Mesodermal cell (in vitro differentiated cells): ENCODE measurements at regions not wholly inside any gene's neighbourhood (a gene's known extent, or its start where the extent isn't known, plus 50 kb on each side); places are given as distances from the start of the nearest gene placed in this dataset.

Experiments used
- H3K27ac ChIP-seq: 2 replicates; pipeline ENCODE4 v1.7.0; 2013; ENCODE audit warnings: mild to moderate bottlenecking, low read depth, low read length, moderate library complexity; ENCODE audit not compliant: severe bottlenecking
- H3K36me3 ChIP-seq: 2 replicates; pipeline ENCODE4 v1.7.1; 2013; ENCODE audit warnings: mild to moderate bottlenecking, low read length, moderate library complexity; ENCODE audit not compliant: control insufficient read depth, insufficient read depth
- H3K4me1 ChIP-seq: one replicate; pipeline ENCODE4 v1.7.1; 2013; ENCODE audit warnings: mild to moderate bottlenecking, low read length; ENCODE audit not compliant: insufficient read depth, control insufficient read depth, poor library complexity, severe bottlenecking
- H3K4me3 ChIP-seq: 2 replicates; pipeline ENCODE4 v1.7.0; 2013; ENCODE audit warnings: low read length, control low read depth, mild to moderate bottlenecking; ENCODE audit not compliant: insufficient read depth, poor library complexity, severe bottlenecking; ENCODE audit errors: extremely low read depth
- H3K9me3 ChIP-seq: 2 replicates; pipeline ENCODE4 v1.7.1; 2013; ENCODE audit warnings: mild to moderate bottlenecking, low read length, moderate library complexity; ENCODE audit not compliant: control insufficient read depth
- WGBS, 2 experiments: methylation state at CpG; one replicate each; pipeline ENCODE4 v1.1.5; 2013; ENCODE audit warnings: missing lambda C conversion rate in 2 of 2; ENCODE audit not compliant: insufficient coverage in 2 of 2; 5-methylcytosine and 5-hydroxymethylcytosine counted together

GRCh38 chr21:18869104-18869503 lies 465.5 kb upstream of the TMPRSS15 start:
- Histone ChIP-seq H3K4me3 (no peak overlapping the region), H3K9me3 (no peaks in the 10 kb centered on the region), H3K4me1 (no peaks in the 10 kb centered on the region), H3K36me3 (no peaks in the 10 kb centered on the region), H3K27ac (no peak overlapping the region)
- no CpG with 5 or more reads among the region's 1 CpG for WGBS, 2 experiments

GRCh38 chr21:18877917-18878316 lies 474.3 kb upstream of the TMPRSS15 start:
- Histone ChIP-seq H3K4me1 (no peaks in the 10 kb centered on the region), H3K4me3 (no peak overlapping the region), H3K27ac (no peak overlapping the region), H3K36me3 (no peaks in the 10 kb centered on the region), H3K9me3 (peaks cover 13% of the 10 kb centered on the region)
- WGBS, 2 experiments, result 74 to 87% methylated on average over 6 of the region's 9 CpGs

GRCh38 chr21:18887922-18888602 lies 484.5 kb upstream of the TMPRSS15 start:
- 86 to 100% methylated on average over 1 of the region's 4 CpGs for WGBS, 2 experiments
- Histone ChIP-seq H3K4me1 (no peaks in the 10 kb centered on the region), H3K27ac (no peak overlapping the region), H3K36me3 (no peaks in the 10 kb centered on the region), H3K9me3 (no peaks in the 10 kb centered on the region), H3K4me3 (no peak overlapping the region)

- no CpG with 5 or more reads among the region's 2 CpGs for WGBS, 2 experiments
- Histone ChIP-seq H3K9me3 (no peaks in the 10 kb centered on the region), H3K4me3 (no peak overlapping the region), H3K27ac (no peak overlapping the region), H3K36me3 (no peaks in the 10 kb centered on the region), H3K4me1 (no peaks in the 10 kb centered on the region)
Observed at GRCh38 chr21:18893406-18893805, 489.8 kb upstream of the TMPRSS15 start.

GRCh38 chr21:18894387-18894786 lies 490.8 kb upstream of the TMPRSS15 start:
- no peak overlapping the region for H3K27ac ChIP-seq
- no peak overlapping the region for H3K4me3 ChIP-seq
- H3K9me3 ChIP-seq, result no peaks in the 10 kb centered on the region
- no CpG with 5 or more reads among the region's 1 CpG for WGBS, 2 experiments
- no peaks in the 10 kb centered on the region for H3K36me3 ChIP-seq
- H3K4me1 ChIP-seq, result no peaks in the 10 kb centered on the region

- Histone ChIP-seq H3K36me3 (no peaks in the 10 kb centered on the region), H3K27ac (no peak overlapping the region), H3K9me3 (no peaks in the 10 kb centered on the region), H3K4me1 (no peaks in the 10 kb centered on the region), H3K4me3 (no peak overlapping the region)
Observed at GRCh38 chr21:18899261-18899660, 495.7 kb upstream of the TMPRSS15 start.

GRCh38 chr21:18902660-18903059 lies 499.1 kb upstream of the TMPRSS15 start:
- Histone ChIP-seq H3K36me3 (no peaks in the 10 kb centered on the region), H3K4me3 (no peak overlapping the region), H3K27ac (no peak overlapping the region), H3K4me1 (no peaks in the 10 kb centered on the region), H3K9me3 (no peaks in the 10 kb centered on the region)
- no CpG with 5 or more reads among the region's 3 CpGs for WGBS, 2 experiments

GRCh38 chr21:18907076-18907475 lies 503.5 kb upstream of the TMPRSS15 start:
- 50% methylated on average over 1 of the region's 2 CpGs; no CpG with 5 or more reads in 1 of the 2 experiments for WGBS, 2 experiments
- Histone ChIP-seq H3K4me1 (no peaks in the 10 kb centered on the region), H3K4me3 (no peak overlapping the region), H3K27ac (no peak overlapping the region), H3K9me3 (no peaks in the 10 kb centered on the region), H3K36me3 (no peaks in the 10 kb centered on the region)

- Histone ChIP-seq H3K4me3 (no peak overlapping the region), H3K4me1 (no peaks in the 10 kb centered on the region), H3K36me3 (no peaks in the 10 kb centered on the region), H3K27ac (no peak overlapping the region), H3K9me3 (no peaks in the 10 kb centered on the region)
- 89 to 100% methylated on average over 1 to 2 of the region's 4 CpGs for WGBS, 2 experiments
Observed at GRCh38 chr21:18908641-18909040, 505.1 kb upstream of the TMPRSS15 start.

- no peaks in the 10 kb centered on the region for H3K9me3 ChIP-seq
- no peaks in the 10 kb centered on the region for H3K36me3 ChIP-seq
- no peak overlapping the region for H3K27ac ChIP-seq
- WGBS, 2 experiments, result 86 to 94% methylated on average over 3 to 4 of the region's 4 CpGs
- no peaks in the 10 kb centered on the region for H3K4me1 ChIP-seq
- H3K4me3 ChIP-seq, result no peak overlapping the region
Observed at GRCh38 chr21:18913914-18914313, 510.3 kb upstream of the TMPRSS15 start.

- H3K9me3 ChIP-seq, result no peaks in the 10 kb centered on the region
- H3K27ac ChIP-seq, result no peak overlapping the region
- WGBS, 2 experiments, result 100% methylated on average over 1 of the region's 2 CpGs
- H3K36me3 ChIP-seq, result no peaks in the 10 kb centered on the region
- H3K4me1 ChIP-seq, result no peaks in the 10 kb centered on the region
- no peak overlapping the region for H3K4me3 ChIP-seq
Observed at GRCh38 chr21:18914570-18914969, 511.0 kb upstream of the TMPRSS15 start.
